ENCODE measurements at regions not wholly inside any gene's neighbourhood (a gene's known extent, or its start where the extent isn't known, plus 50 kb on each side); places are given as distances from the start of the nearest gene placed in this dataset.

GRCh38 chr4:171561419-171561818 is 251.8 kb upstream of the GALNTL6 start:
- no peak overlapping the region for H3K4me2 ChIP-seq (ENCODE audit: insufficient read depth in 1 of 2, low read depth in 2 of 2, low read length in 2 of 2)
- no peak overlapping the region for H2BK120ac ChIP-seq (replicated peaks; ENCODE audit: low read depth, low read length)
- FAIRE-seq (no peak), DNase-seq (ENCODE audit: low read depth in 1 of 2, low spot score in 2 of 2) (no peak)
- H3K56ac ChIP-seq (replicated peaks; ENCODE audit: insufficient read length, low read depth, low read length): no peak overlapping the region
- H3K36me3 ChIP-seq (ENCODE audit: control insufficient read depth in 2 of 4, insufficient read depth in 4 of 4, low read length in 3 of 4): no peaks in the 10 kb centered on the region
- no peak overlapping the region for H2BK20ac ChIP-seq (ENCODE audit: low read length)
- ChIA-PET POLR2A (ENCODE audit: partially characterized antibody) (no interaction called here), CTCF (ENCODE audit: partially characterized antibody) (no interaction called here)
- no peak overlapping the region for H3K14ac ChIP-seq (ENCODE audit: insufficient read length)
- no peak overlapping the region for H3K4me3 ChIP-seq (ENCODE audit: extremely low read depth in 1 of 4, insufficient read depth in 2 of 4, low read depth in 3 of 4, low read length in 4 of 4)
- 87% methylated on average over 1 of the region's 1 CpG; no CpG with 5 or more reads in 1 of the 2 experiments for WGBS, 2 experiments (ENCODE audit: extremely low coverage in 1 of 2, insufficient coverage in 1 of 2, insufficient read length in 1 of 2, insufficient replicate concordance in 2 of 2, low coverage in 1 of 2, low lambda C conversion rate in 2 of 2, missing lambda C conversion rate in 1 of 2)
- H3K79me1 ChIP-seq (ENCODE audit: low read depth, low read length): no peaks in the 10 kb centered on the region
- H2BK15ac ChIP-seq (ENCODE audit: low read length): no peak overlapping the region
- H2BK12ac ChIP-seq (ENCODE audit: low read depth, low read length): no peak overlapping the region
- no peaks in the 10 kb centered on the region for H3K23me2 ChIP-seq (ENCODE audit: low read depth, low read length)
- no peaks in the 10 kb centered on the region for H3K9me3 ChIP-seq (ENCODE audit: insufficient read depth in 2 of 2, low read depth in 1 of 2, low read length in 1 of 2)
- H3K4me1 ChIP-seq (replicated peaks in 1 of 4; ENCODE audit: control insufficient read depth in 3 of 4, insufficient read depth in 4 of 4, low read length in 3 of 4): no peaks in the 10 kb centered on the region
- H2AFZ ChIP-seq (ENCODE audit: low read length): no peak overlapping the region
- no peaks in the 10 kb centered on the region for H4K20me1 ChIP-seq (replicated peaks in 1 of 2; ENCODE audit: control insufficient read depth in 1 of 2, insufficient read depth in 2 of 2, low read length in 2 of 2)
- no peak overlapping the region for H3K4ac ChIP-seq (replicated peaks; ENCODE audit: insufficient read length, low read depth, low read length)
- no peak overlapping the region for H2AK5ac ChIP-seq (ENCODE audit: low read depth, low read length)
- H2BK5ac ChIP-seq (ENCODE audit: low read depth, low read length): no peak overlapping the region
- no peak overlapping the region for H4K5ac ChIP-seq (ENCODE audit: insufficient read length, low read depth, low read length)
- H3K79me2 ChIP-seq (ENCODE audit: control insufficient read depth in 1 of 2, insufficient read depth in 2 of 2, low read length in 2 of 2): no peaks in the 10 kb centered on the region
- no peak overlapping the region for H4K91ac ChIP-seq (replicated peaks; ENCODE audit: insufficient read length, low read length)
- no peak overlapping the region for H3K9ac ChIP-seq (replicated peaks in 1 of 4; ENCODE audit: extremely low read depth in 1 of 4, low read depth in 3 of 4, low read length in 3 of 4)
- no peak overlapping the region for H3K23ac ChIP-seq (ENCODE audit: insufficient read length)
- no peak overlapping the region for H4K8ac ChIP-seq (ENCODE audit: extremely low read depth, insufficient read depth, low read length)
- TF ChIP-seq CTBP2 (IDR thresholded peaks at IDR 0.05; ENCODE audit: borderline replicate concordance, insufficient read depth, insufficient read length, low read length) (no peak), SIX5 (IDR thresholded peaks at IDR 0.05; ENCODE audit: low read depth, low read length) (no peak), E2F6 (IDR thresholded peaks at IDR 0.05) (no peak), ASH2L (IDR thresholded peaks at IDR 0.05; ENCODE audit: low read length) (no peak), POLR2AphosphoS5 (IDR thresholded peaks at IDR 0.05; ENCODE audit: low read depth, low read length) (no peak), SP4 (IDR thresholded peaks at IDR 0.05; ENCODE audit: low read length) (no peak), RFX5 (IDR thresholded peaks at IDR 0.05; ENCODE audit: borderline replicate concordance, low read depth, low read length) (no peak), SRF (IDR thresholded peaks at IDR 0.05; ENCODE audit: low read depth, low read length) (no peak), RXRA (IDR thresholded peaks at IDR 0.05; ENCODE audit: insufficient read depth, low read depth, low read length) (no peak), TAF7 (optimal IDR thresholded peaks at IDR 0.05; ENCODE audit: borderline replicate concordance, low read depth, low read length) (no peak), NRF1 (IDR thresholded peaks at IDR 0.05; ENCODE audit: low read depth, low read length) (no peak)
- H3K27me3 ChIP-seq (replicated peaks in 1 of 4; ENCODE audit: control insufficient read depth in 3 of 4, extremely low read depth in 1 of 4, insufficient read depth in 3 of 4, low read length in 3 of 4): peaks cover 0 to 2% (median 0%) of the 10 kb centered on the region in 4 experiments; a peak in 1 of 7 replicates
- H3K27ac ChIP-seq (ENCODE audit: low read depth, low read length): no peak overlapping the region
- no peak overlapping the region for H3K18ac ChIP-seq (ENCODE audit: extremely low read depth, low read length)
